ENCODE measurements at regions not wholly inside any gene's neighbourhood (a gene's known extent, or its start where the extent isn't known, plus 50 kb on each side); places are given as distances from the start of the nearest gene placed in this dataset.

DNA sequence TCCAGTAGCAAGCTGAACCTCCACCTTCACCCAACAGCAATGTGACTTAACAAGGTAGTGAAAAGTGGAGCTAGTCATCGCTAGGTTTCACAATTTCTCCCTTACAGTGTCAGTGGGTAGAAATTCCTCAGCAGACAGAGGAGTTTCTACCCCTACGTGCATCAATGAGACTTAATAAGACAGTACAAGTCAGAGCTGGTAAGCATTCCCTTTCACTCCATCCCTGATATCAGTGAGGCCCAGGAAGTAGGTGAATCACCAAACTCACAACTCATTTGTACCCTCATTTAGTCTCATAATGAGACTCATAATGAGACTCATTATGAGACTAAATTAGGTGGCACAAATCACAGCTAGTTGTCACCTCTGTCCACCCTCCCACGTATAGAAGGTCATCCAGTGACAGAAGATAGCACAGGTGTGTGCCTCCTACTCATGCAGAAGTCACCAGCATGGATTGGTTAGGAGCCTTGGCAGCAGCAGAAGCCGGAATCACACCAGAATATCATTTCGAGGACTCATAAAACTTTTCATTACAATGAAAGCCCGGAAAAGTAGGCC, 50.8 kb upstream of the NUDT10 start:
- Histone ChIP-seq H3K4me1 (no peaks in the 10 kb centered on the region), H3K9me3 (no peaks in the 10 kb centered on the region), H3K36me3 (no peaks in the 10 kb centered on the region), H3K27me3 (no peaks in the 10 kb centered on the region), H3K27ac (no peak overlapping the region), H3K4me3 (no peak overlapping the region)
- TF ChIP-seq, protein P1, sequence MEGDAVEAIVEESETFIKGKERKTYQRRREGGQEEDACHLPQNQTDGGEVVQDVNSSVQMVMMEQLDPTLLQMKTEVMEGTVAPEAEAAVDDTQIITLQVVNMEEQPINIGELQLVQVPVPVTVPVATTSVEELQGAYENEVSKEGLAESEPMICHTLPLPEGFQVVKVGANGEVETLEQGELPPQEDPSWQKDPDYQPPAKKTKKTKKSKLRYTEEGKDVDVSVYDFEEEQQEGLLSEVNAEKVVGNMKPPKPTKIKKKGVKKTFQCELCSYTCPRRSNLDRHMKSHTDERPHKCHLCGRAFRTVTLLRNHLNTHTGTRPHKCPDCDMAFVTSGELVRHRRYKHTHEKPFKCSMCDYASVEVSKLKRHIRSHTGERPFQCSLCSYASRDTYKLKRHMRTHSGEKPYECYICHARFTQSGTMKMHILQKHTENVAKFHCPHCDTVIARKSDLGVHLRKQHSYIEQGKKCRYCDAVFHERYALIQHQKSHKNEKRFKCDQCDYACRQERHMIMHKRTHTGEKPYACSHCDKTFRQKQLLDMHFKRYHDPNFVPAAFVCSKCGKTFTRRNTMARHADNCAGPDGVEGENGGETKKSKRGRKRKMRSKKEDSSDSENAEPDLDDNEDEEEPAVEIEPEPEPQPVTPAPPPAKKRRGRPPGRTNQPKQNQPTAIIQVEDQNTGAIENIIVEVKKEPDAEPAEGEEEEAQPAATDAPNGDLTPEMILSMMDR (IDR thresholded peaks at IDR 0.05), result no peak
- TF ChIP-seq POLR2A (IDR thresholded peaks at IDR 0.05) (no peak), EP300 (IDR thresholded peaks at IDR 0.05) (no peak), POLR2AphosphoS5 (IDR thresholded peaks at IDR 0.05) (no peak)
- WGBS, result 72% methylated on average over 6 of the region's 6 CpGs
- DNase-seq (ENCODE audit: low spot score in 2 of 2), result no peak

All from suprapubic skin (tissue), 4 donors.